ENCODE measurements at regions not wholly inside any gene's neighbourhood (a gene's known extent, or its start where the extent isn't known, plus 50 kb on each side); places are given as distances from the start of the nearest gene placed in this dataset.

GRCh38 chr5:1748271-1748670 is 51.4 kb downstream of the MRPL36 start:
- DNase-seq, result peak; percentile 4

- DNase-seq, result no peak
Observed at GRCh38 chr5:1747803-1748085, 51.9 kb downstream of the MRPL36 start.

- peak; percentile 29 for DNase-seq
Observed at GRCh38 chr5:1747079-1747802, 52.4 kb downstream of the MRPL36 start.

- DNase-seq, result peak; percentile 32
Observed at GRCh38 chr5:1746371-1747078, 53.1 kb downstream of the MRPL36 start.

GRCh38 chr5:1745796-1746370 is 53.8 kb downstream of the MRPL36 start:
- DNase-seq, result peak; percentile 18

- DNase-seq, result peak; percentile 25
Observed at GRCh38 chr5:1745123-1745795, 54.4 kb downstream of the MRPL36 start.

GRCh38 chr5:1744393-1745122 is 55.1 kb downstream of the MRPL36 start:
- peak; percentile 19 for DNase-seq

- DNase-seq, result no peak
Observed at GRCh38 chr5:1743769-1744085, 55.9 kb downstream of the MRPL36 start.

GRCh38 chr5:1743061-1743768 is 56.4 kb downstream of the MRPL36 start:
- DNase-seq, result peak; percentile 17

- peak; percentile 20 for DNase-seq
Observed at GRCh38 chr5:1737790-1738405, 61.7 kb downstream of the MRPL36 start.

GRCh38 chr5:1736889-1737711 is 62.5 kb downstream of the MRPL36 start:
- DNase-seq, result peak; percentile 29

- DNase-seq, result peak; percentile 13
Observed at GRCh38 chr5:1736065-1736464, 63.6 kb downstream of the MRPL36 start.

- DNase-seq, result peak; percentile 16
Observed at GRCh38 chr5:1735320-1735970, 64.2 kb downstream of the MRPL36 start.

GRCh38 chr5:1734908-1735289 is 64.7 kb downstream of the MRPL36 start:
- DNase-seq, result peak; percentile 29

- peak; percentile 22 for DNase-seq
Observed at GRCh38 chr5:1734271-1734907, 65.2 kb downstream of the MRPL36 start.

- peak; percentile 10 for DNase-seq
Observed at GRCh38 chr5:1733369-1733768, 66.3 kb downstream of the MRPL36 start.

- peak; percentile 7 for DNase-seq
Observed at GRCh38 chr5:1732945-1733344, 66.7 kb downstream of the MRPL36 start.

- peak; percentile 36 for DNase-seq
Observed at GRCh38 chr5:1732238-1732941, 67.2 kb downstream of the MRPL36 start.

GRCh38 chr5:1731855-1732237 is 67.8 kb downstream of the MRPL36 start:
- peak; percentile 22 for DNase-seq

Data from right forelimb (tissue), 1 donor.